22Rv1 (cell line): ENCODE measurements at regions not wholly inside any gene's neighbourhood (a gene's known extent, or its start where the extent isn't known, plus 50 kb on each side); places are given as distances from the start of the nearest gene placed in this dataset.

Experiments used
- H3K27ac ChIP-seq: fragments of 450-650 bp; 2 replicates; pipeline ENCODE4 v1.5.1; 2017
- ZFX ChIP-seq: fragments of 450-650 bp; IDR thresholded peaks from 2 replicates; pipeline ENCODE4 v1.6.1; 2017; ENCODE audit warnings: antibody characterized with exemption, borderline replicate concordance
- TF ChIP-seq, protein P1 (sequence below): fragments of 450-650 bp; IDR thresholded peaks from 2 replicates; pipeline ENCODE4 v1.5.1; 2017; ENCODE audit warnings: mild to moderate bottlenecking

- TF ChIP-seq, protein P1, sequence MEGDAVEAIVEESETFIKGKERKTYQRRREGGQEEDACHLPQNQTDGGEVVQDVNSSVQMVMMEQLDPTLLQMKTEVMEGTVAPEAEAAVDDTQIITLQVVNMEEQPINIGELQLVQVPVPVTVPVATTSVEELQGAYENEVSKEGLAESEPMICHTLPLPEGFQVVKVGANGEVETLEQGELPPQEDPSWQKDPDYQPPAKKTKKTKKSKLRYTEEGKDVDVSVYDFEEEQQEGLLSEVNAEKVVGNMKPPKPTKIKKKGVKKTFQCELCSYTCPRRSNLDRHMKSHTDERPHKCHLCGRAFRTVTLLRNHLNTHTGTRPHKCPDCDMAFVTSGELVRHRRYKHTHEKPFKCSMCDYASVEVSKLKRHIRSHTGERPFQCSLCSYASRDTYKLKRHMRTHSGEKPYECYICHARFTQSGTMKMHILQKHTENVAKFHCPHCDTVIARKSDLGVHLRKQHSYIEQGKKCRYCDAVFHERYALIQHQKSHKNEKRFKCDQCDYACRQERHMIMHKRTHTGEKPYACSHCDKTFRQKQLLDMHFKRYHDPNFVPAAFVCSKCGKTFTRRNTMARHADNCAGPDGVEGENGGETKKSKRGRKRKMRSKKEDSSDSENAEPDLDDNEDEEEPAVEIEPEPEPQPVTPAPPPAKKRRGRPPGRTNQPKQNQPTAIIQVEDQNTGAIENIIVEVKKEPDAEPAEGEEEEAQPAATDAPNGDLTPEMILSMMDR, result no peak
- TF ChIP-seq ZFX, result no peak
- no peak overlapping the region for H3K27ac ChIP-seq
Observed at GRCh38 chr2:147500819-147501395, 343.9 kb upstream of the ACVR2A start.

- TF ChIP-seq ZFX, result no peak
- TF ChIP-seq, protein P1, result no peak
- H3K27ac ChIP-seq, result no peak overlapping the region
Observed at GRCh38 chr2:147500229-147500628, 344.6 kb upstream of the ACVR2A start.

GRCh38 chr2:147499785-147500184 is 345.0 kb upstream of the ACVR2A start:
- TF ChIP-seq ZFX, result no peak
- TF ChIP-seq, protein P1, result no peak

DNA sequence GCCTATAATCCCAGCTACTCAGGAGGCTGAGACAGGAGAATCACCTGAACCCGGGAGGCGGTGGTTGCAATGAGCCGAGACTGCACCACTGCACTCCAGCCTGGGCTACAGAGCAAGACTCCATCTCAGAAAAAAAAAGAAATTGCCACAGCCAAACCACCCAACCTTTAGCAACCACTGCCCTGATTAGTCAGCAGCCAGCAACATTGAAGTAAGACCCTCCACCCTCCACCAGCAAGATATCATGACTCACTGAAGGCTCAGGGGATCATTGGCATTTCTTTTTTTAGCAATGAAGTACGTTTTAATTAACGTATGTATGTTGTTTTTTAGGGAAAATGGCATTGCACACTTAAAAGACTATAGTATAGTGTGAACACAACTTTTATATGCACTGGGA is 349.1 kb upstream of the ACVR2A start:
- no peak overlapping the region for H3K27ac ChIP-seq
- TF ChIP-seq, protein P1, result no peak
- TF ChIP-seq ZFX, result no peak

More at GRCh38 chr2:147499785-147500184, 345.0 kb upstream of the ACVR2A start:
- H3K27ac ChIP-seq, result no peak overlapping the region

DNA sequence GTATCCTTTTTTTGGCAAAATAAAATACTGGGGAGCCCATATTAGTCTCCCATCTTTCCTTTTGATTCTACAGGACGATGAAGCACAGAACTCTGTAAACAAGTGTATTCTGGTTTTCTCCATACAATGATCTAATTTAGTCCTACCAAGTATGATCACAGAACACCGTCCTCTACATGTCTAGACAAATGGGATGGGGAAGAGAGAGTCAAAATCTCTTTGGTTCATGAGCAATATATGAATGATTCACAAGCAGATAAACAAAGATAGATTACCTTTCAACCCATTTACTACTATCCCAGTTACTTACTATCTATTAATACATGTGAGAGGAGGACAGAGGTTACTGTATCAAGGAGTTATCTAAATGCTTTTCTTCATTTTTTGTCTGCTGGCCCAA is 352.4 kb upstream of the ACVR2A start:
- no peak for TF ChIP-seq ZFX
- TF ChIP-seq, protein P1, result no peak

DNA sequence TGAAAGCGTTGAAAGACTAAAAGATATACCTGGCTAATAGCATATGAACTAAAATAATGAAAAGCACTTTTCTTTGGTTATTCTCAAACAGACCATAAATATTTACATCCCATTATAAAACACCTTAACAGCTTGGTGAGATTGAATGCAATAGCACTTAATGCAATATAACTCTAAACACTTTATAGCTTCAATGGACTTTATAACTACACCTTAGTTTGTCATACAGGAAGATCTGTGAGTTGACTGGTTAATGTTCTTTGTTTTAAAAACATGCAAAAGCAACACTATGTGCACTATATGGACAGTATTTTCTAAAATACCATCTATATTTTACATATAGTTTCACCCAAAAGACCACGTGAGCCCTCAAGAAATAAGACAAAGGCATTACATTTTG is 353.3 kb upstream of the ACVR2A start:
- TF ChIP-seq ZFX, result no peak
- TF ChIP-seq, protein P1, result no peak
- no peak overlapping the region for H3K27ac ChIP-seq

More for the DNA sequence above, 352.4 kb upstream of the ACVR2A start:
- no peak overlapping the region for H3K27ac ChIP-seq

- no peak overlapping the region for H3K27ac ChIP-seq
- TF ChIP-seq ZFX, result no peak
- TF ChIP-seq, protein P1, result no peak
Observed at GRCh38 chr2:147490401-147491261, 354.2 kb upstream of the ACVR2A start.
